ENCODE measurements at regions not wholly inside any gene's neighbourhood (a gene's known extent, or its start where the extent isn't known, plus 50 kb on each side); places are given as distances from the start of the nearest gene placed in this dataset.

DNA sequence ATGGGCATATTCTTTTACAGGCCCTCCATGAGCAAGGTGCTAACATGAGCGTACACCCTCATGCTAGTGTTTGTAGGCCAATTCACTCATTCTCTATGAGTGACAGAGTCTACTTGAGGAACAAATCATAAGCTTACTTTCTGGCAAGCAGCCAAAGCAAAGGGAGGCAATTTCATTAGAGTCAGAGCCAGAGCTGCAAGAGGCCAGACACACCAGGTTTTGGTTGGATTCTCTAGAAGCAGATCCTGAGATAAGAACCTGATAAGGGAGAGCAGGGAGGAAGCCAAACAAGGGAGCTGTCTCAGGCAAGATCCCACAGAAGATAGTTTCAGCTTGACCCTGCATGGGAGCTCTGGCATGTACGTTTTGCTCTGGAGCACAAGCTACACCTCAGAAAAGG is 214.1 kb upstream of the CTNNB1 start:
- H3K4me3 ChIP-seq (replicated peaks; ENCODE audit: insufficient read depth, low read length), result no peak overlapping the region
- no peak for DNase-seq (ENCODE audit: low read depth in 1 of 2, low spot score in 1 of 2)
- peaks cover 5% of the 10 kb centered on the region for H3K27me3 ChIP-seq (ENCODE audit: insufficient read depth, poor library complexity, severe bottlenecking)
- TF ChIP-seq POLR2AphosphoS5 (IDR thresholded peaks at IDR 0.05; ENCODE audit: low read depth) (no peak), SPI1 (IDR thresholded peaks at IDR 0.05; ENCODE audit: borderline replicate concordance, low read depth) (no peak), GABPA (IDR thresholded peaks at IDR 0.05; ENCODE audit: low read depth) (no peak)
- TF ChIP-seq, protein P1, sequence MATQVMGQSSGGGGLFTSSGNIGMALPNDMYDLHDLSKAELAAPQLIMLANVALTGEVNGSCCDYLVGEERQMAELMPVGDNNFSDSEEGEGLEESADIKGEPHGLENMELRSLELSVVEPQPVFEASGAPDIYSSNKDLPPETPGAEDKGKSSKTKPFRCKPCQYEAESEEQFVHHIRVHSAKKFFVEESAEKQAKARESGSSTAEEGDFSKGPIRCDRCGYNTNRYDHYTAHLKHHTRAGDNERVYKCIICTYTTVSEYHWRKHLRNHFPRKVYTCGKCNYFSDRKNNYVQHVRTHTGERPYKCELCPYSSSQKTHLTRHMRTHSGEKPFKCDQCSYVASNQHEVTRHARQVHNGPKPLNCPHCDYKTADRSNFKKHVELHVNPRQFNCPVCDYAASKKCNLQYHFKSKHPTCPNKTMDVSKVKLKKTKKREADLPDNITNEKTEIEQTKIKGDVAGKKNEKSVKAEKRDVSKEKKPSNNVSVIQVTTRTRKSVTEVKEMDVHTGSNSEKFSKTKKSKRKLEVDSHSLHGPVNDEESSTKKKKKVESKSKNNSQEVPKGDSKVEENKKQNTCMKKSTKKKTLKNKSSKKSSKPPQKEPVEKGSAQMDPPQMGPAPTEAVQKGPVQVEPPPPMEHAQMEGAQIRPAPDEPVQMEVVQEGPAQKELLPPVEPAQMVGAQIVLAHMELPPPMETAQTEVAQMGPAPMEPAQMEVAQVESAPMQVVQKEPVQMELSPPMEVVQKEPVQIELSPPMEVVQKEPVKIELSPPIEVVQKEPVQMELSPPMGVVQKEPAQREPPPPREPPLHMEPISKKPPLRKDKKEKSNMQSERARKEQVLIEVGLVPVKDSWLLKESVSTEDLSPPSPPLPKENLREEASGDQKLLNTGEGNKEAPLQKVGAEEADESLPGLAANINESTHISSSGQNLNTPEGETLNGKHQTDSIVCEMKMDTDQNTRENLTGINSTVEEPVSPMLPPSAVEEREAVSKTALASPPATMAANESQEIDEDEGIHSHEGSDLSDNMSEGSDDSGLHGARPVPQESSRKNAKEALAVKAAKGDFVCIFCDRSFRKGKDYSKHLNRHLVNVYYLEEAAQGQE (IDR thresholded peaks at IDR 0.05; ENCODE audit: insufficient replicate concordance, low read depth), result no peak
- TF ChIP-seq, protein P2, sequence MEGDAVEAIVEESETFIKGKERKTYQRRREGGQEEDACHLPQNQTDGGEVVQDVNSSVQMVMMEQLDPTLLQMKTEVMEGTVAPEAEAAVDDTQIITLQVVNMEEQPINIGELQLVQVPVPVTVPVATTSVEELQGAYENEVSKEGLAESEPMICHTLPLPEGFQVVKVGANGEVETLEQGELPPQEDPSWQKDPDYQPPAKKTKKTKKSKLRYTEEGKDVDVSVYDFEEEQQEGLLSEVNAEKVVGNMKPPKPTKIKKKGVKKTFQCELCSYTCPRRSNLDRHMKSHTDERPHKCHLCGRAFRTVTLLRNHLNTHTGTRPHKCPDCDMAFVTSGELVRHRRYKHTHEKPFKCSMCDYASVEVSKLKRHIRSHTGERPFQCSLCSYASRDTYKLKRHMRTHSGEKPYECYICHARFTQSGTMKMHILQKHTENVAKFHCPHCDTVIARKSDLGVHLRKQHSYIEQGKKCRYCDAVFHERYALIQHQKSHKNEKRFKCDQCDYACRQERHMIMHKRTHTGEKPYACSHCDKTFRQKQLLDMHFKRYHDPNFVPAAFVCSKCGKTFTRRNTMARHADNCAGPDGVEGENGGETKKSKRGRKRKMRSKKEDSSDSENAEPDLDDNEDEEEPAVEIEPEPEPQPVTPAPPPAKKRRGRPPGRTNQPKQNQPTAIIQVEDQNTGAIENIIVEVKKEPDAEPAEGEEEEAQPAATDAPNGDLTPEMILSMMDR (IDR thresholded peaks at IDR 0.05; ENCODE audit: insufficient read depth, low read length), result no peak
- H3K27ac ChIP-seq (replicated peaks), result no peak overlapping the region

DNA sequence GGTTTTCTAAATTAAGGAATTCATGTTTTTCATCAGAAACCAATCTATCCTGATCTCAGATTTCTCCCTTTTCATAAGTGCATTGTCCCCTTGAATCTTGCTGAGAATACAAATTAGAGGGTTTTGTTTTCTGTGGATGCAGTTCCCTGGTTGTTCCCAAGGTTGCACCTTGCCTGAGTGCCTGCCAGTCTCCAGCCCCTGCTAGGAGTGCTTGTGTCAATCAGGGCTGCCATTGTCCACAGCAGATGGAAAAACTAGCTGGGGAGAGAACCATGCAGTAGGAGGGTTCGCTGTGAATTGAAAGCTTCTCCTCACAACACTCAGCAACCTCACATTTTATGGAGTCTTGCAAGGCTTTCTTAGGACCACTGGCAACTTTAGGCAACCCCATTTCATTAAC is 210.8 kb upstream of the CTNNB1 start:
- H3K4me3 ChIP-seq (replicated peaks; ENCODE audit: insufficient read depth, low read length), result no peak overlapping the region
- DNase-seq (ENCODE audit: low read depth in 1 of 2, low spot score in 1 of 2), result no peak
- peaks cover 5% of the 10 kb centered on the region for H3K27me3 ChIP-seq (ENCODE audit: insufficient read depth, poor library complexity, severe bottlenecking)
- no peak for TF ChIP-seq POLR2AphosphoS5 (IDR thresholded peaks at IDR 0.05; ENCODE audit: low read depth)
- TF ChIP-seq SPI1 (IDR thresholded peaks at IDR 0.05; ENCODE audit: borderline replicate concordance, low read depth), result no peak
- no peak for TF ChIP-seq GABPA (IDR thresholded peaks at IDR 0.05; ENCODE audit: low read depth)
- H3K27ac ChIP-seq (replicated peaks), result no peak overlapping the region

DNA sequence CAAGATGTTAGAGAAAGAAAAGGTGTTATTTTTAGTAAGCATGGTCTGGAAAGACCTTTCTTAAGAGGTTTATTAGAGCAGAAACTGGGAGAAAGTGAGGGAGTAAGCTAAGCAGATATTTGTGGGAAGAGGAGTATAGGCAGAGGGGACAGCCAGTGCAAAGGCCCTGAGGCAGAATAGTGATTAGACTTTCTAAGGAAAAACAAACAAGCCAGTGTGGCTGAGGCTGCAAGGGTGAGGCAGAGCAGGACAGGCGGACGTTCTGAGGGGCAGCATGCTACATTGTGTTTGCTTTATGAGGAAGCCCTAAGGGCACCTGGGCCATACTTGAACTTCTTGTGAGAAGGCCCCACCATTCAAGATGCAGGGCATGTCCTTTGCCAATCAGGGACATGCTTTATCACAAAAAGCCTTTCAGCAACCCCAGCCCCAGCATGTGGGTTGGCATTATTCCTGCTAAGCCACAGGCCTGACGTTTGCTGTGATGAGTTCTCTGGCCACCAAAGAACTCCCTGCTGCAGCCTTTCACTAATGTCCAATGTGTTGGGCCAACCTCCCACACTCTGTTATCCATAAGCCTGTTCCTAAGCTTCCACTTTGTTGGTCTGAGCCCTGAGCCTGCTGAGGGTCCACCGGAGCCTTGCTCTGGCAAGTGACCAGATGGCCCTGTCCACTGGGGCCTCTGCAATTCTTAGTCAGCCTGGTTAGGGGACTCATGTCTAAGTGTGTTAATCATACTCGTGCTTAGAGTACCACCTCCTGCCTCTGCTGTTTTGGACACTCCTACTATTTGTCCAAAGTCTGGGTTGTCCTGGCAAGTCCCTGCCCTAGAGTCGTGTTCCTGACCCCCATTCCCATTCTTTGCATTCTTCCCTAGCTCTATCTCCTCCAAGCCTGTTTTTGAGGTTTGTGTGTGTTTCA is 209.9 kb upstream of the CTNNB1 start:
- no peak overlapping the region for H3K4me3 ChIP-seq (replicated peaks; ENCODE audit: insufficient read depth, low read length)
- no peak for DNase-seq (ENCODE audit: low read depth in 1 of 2, low spot score in 1 of 2)
- peaks cover 3% of the 10 kb centered on the region for H3K27me3 ChIP-seq (ENCODE audit: insufficient read depth, poor library complexity, severe bottlenecking)
- no peak overlapping the region for H3K27ac ChIP-seq (replicated peaks)
- TF ChIP-seq, protein P1 (IDR thresholded peaks at IDR 0.05; ENCODE audit: insufficient replicate concordance, low read depth), result no peak
- TF ChIP-seq SPI1 (IDR thresholded peaks at IDR 0.05; ENCODE audit: borderline replicate concordance, low read depth), result no peak
- TF ChIP-seq, protein P2 (IDR thresholded peaks at IDR 0.05; ENCODE audit: insufficient read depth, low read length), result no peak
- no peak for TF ChIP-seq GABPA (IDR thresholded peaks at IDR 0.05; ENCODE audit: low read depth)
- no peak for TF ChIP-seq POLR2AphosphoS5 (IDR thresholded peaks at IDR 0.05; ENCODE audit: low read depth)

DNA sequence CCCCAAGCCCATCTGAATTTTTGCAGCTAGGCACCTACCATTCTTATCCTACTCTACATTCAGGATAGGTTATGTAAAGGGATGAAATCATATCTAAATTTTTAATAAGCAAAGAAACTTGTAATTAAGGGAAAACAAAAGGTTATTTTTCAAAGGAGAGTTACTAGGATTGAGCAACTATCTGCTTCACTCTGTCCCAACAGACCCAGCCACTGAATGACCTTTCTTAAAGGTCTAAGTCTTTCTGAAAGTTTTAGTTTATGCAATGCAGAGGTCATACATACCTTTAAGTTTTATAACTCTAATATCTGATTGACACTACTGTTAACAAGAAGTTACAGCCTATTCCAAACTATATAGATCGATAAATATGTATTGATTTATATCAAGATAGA is 209.2 kb upstream of the CTNNB1 start:
- H3K27ac ChIP-seq (replicated peaks), result no peak overlapping the region
- no peak for DNase-seq (ENCODE audit: low read depth in 1 of 2, low spot score in 1 of 2)
- H3K4me3 ChIP-seq (replicated peaks; ENCODE audit: insufficient read depth, low read length), result no peak overlapping the region
- TF ChIP-seq, protein P1 (IDR thresholded peaks at IDR 0.05; ENCODE audit: insufficient replicate concordance, low read depth), result no peak
- TF ChIP-seq POLR2AphosphoS5 (IDR thresholded peaks at IDR 0.05; ENCODE audit: low read depth), result no peak
- no peak for TF ChIP-seq GABPA (IDR thresholded peaks at IDR 0.05; ENCODE audit: low read depth)
- TF ChIP-seq SPI1 (IDR thresholded peaks at IDR 0.05; ENCODE audit: borderline replicate concordance, low read depth), result no peak
- TF ChIP-seq, protein P2 (IDR thresholded peaks at IDR 0.05; ENCODE audit: insufficient read depth, low read length), result no peak
- H3K27me3 ChIP-seq (ENCODE audit: insufficient read depth, poor library complexity, severe bottlenecking), result peaks cover 3% of the 10 kb centered on the region
